ENCODE measurements at regions not wholly inside any gene's neighbourhood (a gene's known extent, or its start where the extent isn't known, plus 50 kb on each side); places are given as distances from the start of the nearest gene placed in this dataset.
"Not testable (repeated sequence)": the region's sequence is repeated elsewhere in the genome, so short reads cannot be mapped to it uniquely, and the experiment has no call there.

DNA sequence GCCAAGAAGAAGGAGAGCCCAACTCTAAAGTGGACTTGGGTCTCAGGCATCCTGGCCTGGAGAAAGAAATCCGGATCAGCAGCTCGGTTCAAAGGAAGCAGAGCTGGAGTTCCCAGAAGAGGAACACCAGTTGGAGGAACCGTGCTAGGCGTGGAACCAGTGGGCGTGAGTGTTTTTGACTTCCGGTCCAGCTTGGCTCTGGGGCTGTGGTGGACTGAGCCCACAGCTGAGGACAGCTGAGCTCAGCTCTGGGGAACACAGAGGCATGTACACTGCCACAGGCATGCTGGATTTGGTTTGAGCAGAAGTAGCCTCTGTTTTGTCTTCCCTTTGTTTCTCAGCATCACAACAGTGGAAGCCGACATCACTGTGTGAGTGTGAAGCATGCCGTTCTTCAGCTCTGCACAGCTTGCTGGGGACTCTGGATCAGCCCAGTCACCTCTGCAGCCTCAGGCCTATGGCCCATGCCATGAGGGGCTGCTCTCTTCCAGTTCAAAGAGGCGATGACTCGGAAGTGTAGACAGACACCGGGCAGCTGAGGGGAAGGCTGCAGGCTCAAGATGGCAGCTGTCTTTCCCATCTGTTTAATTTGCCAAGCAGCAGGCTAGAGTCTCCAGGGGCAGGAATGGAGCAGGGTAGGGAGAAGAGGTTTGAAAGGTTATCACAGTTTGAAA lies 185.8 kb upstream of the UBE3A start:
- DNase-seq: no peak

DNA sequence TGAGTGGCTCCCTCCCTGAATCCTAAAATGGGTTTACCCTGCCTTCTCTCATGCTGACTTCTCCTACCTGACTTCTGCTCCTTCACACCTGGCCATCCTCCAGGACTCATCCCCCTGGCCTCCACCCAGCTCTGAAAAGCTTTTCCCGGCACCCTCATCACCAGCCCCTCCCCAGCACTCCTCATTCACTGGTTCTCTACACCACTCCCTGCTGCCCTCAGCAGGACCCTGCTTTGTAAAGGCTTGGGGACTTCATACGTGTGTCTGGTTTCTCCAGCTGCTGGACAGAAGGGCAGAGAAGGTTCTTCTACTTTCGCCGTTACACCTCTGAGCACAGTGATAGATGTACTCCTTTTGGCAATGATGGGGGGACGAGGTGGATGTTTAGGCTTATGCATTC lies 184.9 kb upstream of the UBE3A start:
- DNase-seq: no peak

DNA sequence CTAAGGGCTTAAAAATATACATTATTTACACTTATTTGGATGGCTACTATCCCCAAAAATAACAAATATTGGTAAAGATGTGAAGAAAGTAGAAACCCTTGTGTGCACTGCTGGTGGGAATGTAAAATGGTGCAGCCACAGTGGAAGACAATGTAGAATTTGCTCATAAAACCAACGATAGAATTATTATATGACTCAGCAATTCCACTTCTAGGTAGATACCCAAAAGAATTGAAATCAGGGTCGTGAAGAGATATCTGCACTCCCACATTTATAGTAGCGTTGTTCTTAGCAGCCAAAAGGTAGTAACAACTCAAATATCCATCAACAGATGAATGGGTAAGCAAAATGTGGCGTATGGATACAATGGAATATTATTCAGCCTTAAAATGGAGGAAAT lies 181.6 kb upstream of the UBE3A start:
- DNase-seq: no peak

DNA sequence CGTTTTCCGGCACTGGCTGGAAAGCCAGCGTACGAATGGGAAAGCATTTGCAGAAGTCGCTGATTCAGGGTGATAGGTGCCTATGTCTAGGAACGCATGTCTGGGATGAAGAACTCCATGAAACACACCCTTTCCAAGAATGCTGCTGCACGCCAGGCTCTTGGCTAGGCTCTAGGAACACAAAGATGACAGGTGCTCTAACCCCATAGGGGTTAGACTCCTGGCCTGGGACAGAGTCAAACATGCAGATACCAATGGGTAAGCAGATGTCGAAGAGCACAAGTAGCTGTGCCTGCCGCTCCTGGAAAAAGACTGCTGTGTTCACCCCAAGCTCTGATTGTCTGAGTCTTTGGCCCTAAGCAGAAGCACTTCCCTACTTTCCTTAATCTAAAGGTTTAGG lies 180.9 kb upstream of the UBE3A start:
- no peak for DNase-seq

DNA sequence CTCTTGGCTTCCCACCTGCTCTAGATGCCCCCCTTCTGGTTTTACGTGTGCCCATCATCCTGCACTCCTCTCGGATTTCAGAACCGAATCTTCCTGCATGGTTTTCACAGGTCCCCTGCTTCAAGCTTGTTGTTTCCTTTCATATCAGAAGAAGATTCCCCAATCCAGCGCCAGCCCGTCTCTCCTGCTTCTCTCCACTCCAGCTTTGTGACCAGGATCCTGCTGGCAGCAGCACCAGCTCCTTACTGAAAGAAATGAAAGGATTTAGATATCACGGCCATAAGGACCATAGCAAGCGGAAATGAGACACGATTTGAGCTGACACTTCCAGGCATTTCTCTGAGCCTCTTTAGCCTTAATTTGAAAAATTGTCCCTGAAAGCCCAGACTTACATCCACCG lies 180.3 kb upstream of the UBE3A start:
- no peak for DNase-seq

DNA sequence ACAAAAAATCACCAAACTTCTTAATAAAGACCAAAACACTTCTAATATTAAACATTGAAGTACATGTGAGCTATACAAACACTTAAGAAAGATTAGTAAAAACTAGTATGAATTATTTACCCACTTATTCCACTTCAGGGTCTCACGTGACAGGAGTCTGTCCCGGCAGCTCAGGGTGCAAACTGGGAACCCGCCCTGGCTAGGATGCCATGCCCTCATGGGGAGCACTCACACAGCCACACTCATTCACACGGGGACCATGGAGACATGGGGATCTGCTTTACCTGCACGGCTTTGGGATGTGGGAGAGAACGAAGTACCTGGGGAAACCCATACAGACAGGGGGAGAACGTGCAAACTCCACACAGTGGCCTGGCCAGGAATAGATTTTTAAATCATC lies 179.3 kb upstream of the UBE3A start:
- DNase-seq: no peak

DNA sequence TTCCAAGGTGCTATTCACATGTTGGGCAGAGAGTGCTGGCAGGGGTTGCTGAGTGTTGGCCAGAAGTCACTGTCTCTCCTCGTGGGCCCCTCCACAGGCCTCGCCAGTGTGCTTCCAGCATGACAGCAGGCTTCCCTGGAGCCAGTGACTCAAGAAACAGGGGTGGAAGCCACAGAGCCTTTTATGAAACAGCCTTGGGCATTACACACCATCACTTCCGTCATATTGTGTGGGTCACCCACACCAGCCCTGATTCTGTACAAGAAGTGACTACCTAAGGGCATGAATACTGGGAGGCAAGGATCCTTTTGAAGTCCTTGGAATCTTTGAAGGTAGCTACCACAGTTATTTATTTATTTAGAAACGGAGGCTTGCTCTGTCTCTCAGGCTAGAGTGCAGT lies 177.6 kb upstream of the UBE3A start:
- DNase-seq: no peak

DNA sequence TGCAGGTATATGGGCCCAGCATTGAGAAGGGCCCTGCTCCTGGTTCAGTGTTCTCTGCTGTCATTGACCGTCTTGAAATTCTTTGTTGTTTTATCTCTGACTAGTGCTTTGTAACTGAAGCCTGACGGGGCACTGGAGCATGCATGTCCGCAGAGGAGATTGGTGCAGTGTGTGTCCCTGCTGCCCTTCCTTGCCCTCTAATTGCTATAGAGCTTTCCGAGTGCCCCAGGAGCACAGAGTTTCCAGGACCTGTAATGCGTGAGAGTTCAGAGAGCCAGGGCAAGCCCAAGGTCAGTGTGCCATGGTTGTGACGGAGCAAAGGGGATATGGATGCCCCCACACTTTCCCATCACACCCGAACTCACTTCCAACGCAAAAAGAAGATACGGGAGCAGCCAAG lies 174.3 kb upstream of the UBE3A start:
- DNase-seq: no peak

DNA sequence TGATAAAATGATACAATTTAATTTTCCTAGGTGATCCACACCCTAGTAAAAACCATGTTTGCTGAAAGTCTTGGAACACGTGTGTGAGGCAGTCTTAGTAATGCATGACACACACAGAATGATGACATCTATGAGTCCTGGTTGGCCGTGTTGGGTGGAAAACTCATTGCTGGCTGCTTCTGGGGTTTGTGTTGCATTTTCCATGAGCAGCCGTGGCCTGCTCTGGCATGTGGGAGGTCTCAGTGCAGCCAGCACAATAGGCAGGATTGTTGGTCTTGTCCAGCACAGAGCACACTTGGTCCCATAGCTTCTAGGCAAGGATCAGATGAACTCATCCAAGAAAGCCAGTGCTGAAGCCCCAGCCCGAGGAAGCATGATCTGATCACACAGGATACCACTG lies 172.8 kb upstream of the UBE3A start:
- peak; percentile 63 for DNase-seq

DNA sequence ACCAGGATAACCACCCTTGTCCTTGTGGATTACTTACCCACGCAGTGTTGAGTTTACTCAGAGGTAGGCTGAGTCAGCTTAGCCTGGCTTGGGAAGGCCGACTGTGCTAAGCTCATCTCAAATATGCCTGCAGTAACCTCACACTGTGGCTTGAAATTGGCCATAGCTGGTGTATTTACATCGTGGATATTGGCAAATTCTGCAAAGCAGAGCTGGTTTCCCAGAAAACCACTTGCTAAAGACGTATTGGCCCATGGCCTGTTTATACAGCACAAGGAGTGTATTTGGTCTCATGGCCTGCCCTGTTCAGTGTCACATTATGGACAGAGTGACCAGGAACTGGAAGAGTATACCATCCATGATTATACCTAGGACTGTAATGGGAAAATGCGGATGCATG lies 170.5 kb upstream of the UBE3A start:
- DNase-seq: no peak

DNA sequence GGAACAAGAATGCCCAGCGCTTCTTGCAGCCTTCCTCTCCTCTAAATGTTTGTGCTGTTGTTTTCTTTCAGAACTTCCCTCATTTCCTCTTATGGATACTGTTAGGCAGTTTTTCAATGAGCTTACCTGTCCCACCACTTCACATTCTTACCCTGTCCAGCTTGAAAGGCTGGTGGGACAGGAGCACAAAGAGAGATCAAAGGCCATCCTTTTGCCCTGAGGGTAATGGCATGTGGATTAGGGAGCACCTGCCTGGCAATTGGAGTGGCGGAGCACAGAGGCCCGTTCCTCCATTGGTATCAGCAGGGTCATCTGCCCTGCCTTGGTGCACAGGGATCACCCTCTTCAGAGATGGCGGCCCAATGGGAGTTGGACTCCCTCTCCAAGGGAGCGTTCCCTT lies 170.1 kb upstream of the UBE3A start:
- DNase-seq: no peak

DNA sequence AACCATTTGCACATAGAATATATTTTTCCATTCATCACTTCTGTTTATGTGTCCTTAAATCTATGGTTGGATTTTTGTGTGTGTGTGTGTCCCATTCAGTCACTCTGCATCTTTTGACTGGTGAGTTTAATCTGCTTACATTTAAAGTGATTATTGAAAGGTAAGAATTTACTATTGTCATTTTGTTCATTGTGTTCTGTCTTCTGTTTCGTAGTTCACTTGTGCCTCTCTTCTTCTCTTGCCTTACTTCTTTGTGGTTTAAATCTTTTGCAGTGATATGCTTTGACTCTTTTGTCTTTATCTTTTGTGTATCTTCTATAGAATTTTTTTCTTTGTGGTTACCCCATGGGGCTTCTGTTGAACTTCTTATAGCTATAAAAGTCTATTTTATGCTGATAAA lies 166.3 kb upstream of the UBE3A start:
- no peak for DNase-seq

DNA sequence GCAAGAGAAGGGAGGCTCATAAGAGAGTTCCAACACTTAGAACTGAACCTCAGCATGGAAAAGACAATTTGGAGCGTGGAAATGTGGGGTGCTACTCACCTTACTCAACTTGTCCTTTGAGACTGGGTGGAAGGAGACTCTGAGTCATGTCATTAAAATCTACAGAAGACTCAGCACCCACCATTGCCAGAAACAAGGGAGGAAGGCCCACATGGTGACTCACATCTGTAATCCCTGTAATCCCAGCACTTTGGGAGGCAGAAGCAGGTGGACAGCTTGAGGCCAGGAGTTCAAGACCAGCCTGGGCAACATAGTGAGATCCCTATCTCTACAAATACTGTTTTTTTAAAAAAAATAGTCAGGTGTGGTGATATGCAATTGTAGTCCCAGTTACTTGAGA lies 161.9 kb upstream of the UBE3A start:
- DNase-seq: no peak

DNA sequence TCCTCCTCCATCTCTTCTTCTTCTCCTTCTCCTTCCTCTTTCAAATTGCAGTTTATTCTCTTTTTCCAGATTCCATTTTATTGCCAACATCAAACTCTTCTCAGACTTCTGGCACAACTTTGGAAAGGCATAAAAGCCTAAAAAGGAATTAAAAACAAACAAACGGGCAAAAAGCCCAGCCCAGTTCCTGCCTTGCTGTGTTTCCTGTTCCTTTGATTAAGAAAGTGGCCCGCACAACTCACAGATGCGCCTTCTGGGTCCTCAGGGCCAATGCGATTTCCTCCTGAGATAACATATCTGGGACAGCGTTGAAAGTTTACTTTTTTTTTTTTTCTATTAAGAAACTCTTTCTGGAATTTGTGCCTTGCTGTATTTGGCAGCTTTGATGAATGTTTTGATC lies 158.7 kb upstream of the UBE3A start:
- DNase-seq: no peak

DNA sequence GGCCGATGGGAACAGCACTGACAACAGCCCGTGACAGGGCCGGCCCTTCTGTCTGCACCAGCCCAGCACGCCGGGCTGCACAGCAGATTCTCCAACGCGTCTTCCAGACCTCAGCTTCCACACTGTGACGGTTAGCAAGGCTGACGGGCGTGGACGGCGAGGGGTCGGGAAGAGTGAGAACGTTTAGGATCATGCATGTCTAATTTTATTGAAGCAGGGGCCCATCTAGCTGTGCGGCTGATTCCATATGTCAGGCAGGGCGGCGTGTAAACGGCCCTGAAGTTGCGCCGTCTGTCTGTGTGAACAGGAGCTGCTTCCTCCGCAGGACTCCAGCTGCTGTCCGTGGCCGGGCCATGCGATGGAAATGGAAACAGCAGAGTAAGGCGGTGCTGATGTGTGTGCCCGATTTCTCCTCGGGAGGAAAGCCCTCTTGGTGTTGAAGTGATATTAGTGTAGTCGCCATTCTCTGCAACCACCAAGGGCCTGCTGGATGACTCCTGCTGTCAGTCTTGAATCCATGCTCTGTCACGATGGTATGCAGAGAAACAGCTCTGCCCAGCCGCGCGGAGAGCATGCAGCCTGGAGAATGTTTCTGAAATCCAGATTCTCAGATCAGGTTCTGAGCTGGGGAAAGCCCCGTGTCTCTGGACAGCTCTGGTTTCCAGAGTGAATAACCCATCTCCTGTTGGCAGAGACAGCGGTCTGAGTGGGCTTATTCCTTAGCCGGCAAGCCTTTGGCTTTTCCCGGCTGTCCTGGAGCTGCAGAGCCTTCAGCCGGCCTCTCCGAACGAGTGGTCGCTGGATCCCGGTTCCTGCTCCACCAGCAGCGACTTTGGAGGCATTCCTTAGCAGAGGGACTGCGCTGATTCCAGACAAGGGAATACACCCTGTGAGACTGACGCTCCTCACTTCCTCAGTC lies 158.1 kb upstream of the UBE3A start:
- DNase-seq: peak; percentile 15

DNA sequence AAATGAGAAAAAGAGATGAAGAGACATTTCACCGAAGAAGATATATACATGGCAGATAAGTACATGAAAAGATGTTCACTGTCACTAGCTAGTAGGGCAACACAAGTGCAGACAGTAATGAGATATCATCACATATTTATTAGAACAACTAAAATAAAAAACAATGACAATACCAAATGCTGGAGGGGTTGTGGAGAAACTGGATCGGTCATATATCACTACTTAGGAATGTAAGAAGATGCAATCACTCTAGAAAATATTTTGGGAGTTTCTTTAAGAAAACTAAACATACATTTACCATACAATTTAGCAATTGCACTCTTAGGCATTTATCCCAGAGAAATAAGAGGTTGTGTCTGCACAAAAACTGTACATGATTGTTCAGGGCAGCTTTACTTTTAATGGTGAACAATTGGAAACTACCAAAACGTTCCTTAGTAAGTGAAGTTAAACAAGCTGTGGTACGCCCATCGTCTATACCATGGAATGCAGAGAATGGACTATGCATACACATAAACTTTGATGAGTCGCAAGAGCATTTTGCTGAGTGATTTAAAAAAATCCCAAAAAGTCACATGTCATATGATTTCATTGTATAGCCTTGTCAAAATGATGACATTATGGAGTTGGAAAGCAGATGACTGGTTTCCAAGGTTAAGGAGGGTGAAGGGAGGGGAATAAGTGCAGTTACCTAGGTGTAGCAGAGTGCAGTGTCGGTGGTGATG lies 149.0 kb upstream of the UBE3A start:
- DNase-seq: no peak

DNA sequence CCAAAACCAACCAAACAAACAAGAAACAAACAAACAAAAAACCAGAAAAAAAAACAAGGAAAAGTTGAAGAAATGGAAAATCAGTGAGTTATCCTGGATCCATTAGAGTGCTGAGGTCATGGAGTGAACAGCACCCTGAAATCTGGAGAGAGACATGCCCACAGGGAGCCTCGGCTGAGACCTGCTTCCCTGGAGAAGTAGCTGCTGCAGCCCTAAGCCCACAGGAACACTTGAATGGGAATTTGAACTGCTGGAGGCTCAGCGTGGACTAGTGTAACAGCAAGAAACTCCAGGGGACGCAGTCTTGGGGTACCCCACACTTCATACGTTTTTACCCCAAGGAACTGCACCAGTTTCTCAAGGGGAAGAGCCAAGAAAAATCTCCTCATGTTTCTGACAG lies 144.1 kb upstream of the UBE3A start:
- no peak for DNase-seq

DNA sequence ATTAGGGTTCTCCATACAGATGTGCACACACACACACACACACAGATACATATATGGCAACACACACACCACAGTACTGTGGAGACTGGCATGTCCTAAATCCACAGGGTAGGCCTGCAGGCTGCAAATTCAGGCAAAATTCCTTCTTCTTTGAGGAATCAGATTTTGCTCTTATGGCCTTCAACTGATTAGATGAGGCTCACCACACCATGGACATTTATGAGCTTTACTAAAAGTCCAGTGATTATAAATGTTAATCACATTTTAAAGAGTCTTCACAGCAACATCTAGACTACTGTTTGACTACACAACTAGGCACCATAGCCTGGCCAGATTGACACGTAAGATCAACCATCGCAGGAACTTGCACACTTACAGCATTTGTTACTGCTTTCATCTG lies 140.3 kb upstream of the UBE3A start:
- no peak for DNase-seq

DNA sequence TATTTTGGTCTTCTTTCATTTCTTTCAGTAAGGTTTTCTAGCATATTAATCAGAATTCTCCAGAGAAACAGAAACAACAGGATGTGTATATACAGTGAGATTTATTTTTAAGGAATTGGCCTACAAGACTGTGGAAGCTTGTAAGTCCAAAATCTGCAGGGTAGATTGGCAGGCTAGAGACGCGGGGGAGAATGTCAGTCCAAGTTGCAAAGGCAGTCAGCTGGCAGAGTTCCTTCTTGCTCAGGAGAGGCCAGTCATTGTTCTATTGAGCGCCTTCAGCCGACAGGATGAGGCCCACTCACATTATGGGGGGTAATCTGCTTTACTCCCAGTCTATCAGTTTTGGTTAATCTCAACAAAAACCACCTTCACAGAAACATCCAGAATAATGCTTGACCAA lies 133.4 kb upstream of the UBE3A start:
- no peak for DNase-seq

DNA sequence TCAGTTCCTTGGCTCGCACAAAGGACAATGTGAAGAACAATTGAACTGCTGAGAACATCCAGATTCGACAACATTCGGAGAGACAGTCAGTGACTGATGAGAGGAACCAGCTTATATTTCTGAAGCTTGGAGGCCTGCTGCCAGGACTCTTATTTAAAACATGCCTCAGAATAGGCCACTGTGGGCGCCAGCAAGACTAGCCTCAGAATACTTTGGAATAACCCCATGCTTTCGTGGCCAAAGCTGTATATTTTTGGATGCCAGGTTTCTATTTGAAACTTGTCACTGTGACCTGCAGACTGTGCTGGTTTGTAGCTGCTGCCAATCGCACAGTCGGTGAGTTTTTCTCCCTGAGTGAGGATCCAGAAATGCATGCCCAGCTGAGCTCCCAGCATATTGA lies 129.9 kb upstream of the UBE3A start:
- peak; percentile 59 for DNase-seq

DNA sequence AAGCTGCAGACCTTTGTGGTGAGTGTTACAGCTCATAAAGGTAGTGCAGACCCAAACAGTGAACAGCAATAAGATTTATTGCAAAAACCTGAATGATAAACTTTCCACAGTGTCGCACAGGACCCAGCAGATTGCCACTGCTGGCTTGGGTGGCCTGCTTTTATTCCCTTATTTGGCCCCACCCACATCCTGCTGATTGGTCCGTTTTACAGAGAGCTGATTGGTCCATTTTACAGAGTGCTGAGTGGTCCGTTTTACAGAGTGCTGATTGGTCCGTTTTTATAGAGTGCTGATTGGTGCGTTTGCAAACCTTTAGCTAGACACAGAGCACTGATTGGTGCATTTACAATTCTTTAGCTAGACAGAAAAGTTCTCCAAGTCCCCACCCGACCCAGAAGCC lies 127.7 kb upstream of the UBE3A start:
- DNase-seq: not testable (repeated sequence)

DNA sequence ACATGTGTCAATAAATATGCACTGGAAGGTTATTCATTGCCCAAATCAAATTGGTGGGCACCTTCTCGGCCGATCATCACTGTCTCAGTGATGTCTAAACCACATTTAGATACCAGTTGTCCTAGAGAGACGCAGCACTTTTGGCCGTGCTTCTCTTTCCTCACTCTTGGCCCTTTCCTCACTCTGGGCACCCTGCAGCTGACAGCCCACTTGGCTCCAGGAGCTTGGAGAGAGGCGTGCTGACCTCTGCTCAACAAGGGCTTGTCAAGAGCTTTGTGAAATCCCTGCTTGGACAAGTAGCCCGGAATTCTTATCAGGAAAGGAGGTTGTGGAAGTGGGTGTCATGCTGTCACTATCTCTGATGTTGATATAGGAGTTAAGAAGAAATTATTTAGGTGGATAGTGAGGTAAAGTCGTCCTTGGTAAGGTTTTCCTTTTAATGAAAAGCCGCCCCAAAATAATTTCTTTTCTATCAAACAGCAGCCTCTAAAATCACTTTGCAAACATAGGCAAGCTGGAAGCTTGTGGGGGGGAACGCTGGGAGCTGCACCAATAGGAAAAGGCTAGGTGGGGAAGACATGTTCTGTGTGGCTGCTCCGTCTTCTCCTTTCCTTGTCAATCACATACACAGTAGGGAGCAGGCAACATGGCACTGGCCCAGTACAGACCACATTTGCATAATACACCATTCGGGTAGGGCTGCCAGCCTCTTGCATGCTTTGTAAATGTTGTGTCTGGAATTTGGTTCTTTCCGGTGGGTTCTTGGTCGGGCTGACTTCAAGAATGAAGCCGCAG lies 126.8 kb upstream of the UBE3A start:
- no peak for DNase-seq

DNA sequence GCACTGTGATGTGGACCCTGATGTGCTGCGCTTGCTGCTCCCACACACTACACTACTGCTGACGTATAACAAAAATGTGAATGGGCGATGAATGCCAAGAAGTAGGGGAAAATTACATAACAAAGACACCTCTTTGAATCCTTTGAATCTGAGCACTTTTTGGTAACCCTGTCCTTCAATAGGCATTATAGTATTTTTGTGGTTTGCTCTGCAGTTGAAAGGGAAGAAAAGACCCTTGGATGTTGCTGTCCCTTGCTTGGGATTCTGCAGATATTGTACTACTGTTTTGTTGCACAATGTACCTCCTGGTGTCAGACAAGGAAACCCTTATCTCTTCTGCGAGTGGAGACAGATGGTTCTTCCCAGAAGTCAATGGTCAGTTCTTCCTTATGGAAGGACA lies 124.8 kb upstream of the UBE3A start:
- no peak for DNase-seq

Measured in hindlimb muscle (tissue), 1 donor.